HuH-7.5 (cell line): ENCODE measurements at regions not wholly inside any gene's neighbourhood (a gene's known extent, or its start where the extent isn't known, plus 50 kb on each side); places are given as distances from the start of the nearest gene placed in this dataset.

Experiments
- DNase-seq: peaks from one replicate; pipeline ENCODE4 v3.0.0; 2011; ENCODE audit warnings: low spot score

GRCh38 chr6:137690034-137690433 lies 177.0 kb upstream of the TNFAIP3 start:
- no peak for DNase-seq

- DNase-seq = no peak
These were observed 176.3 kb upstream of the TNFAIP3 start for GRCh38 chr6:137690721-137691120.

GRCh38 chr6:137692308-137692707 lies 174.8 kb upstream of the TNFAIP3 start:
- no peak for DNase-seq

- DNase-seq = no peak
These were observed 174.3 kb upstream of the TNFAIP3 start for GRCh38 chr6:137692806-137693205.

GRCh38 chr6:137693711-137694110 lies 173.3 kb upstream of the TNFAIP3 start:
- no peak for DNase-seq

- no peak for DNase-seq
These were observed 170.3 kb upstream of the TNFAIP3 start for GRCh38 chr6:137696765-137697164.

GRCh38 chr6:137697267-137697938 lies 169.7 kb upstream of the TNFAIP3 start:
- DNase-seq = peak; percentile 15

GRCh38 chr6:137698636-137699030 lies 168.4 kb upstream of the TNFAIP3 start:
- no peak for DNase-seq

- no peak for DNase-seq
These were observed 167.9 kb upstream of the TNFAIP3 start for GRCh38 chr6:137699031-137699683.

GRCh38 chr6:137700161-137700560 lies 166.9 kb upstream of the TNFAIP3 start:
- no peak for DNase-seq

- DNase-seq = no peak
These were observed 166.1 kb upstream of the TNFAIP3 start for GRCh38 chr6:137700751-137701477.

GRCh38 chr6:137701942-137702341 lies 165.1 kb upstream of the TNFAIP3 start:
- no peak for DNase-seq

- DNase-seq = no peak
These were observed 164.2 kb upstream of the TNFAIP3 start for GRCh38 chr6:137702791-137703424.

GRCh38 chr6:137704802-137705159 lies 162.3 kb upstream of the TNFAIP3 start:
- no peak for DNase-seq

GRCh38 chr6:137705160-137706082 lies 161.6 kb upstream of the TNFAIP3 start:
- DNase-seq = peak; percentile 22

GRCh38 chr6:137706083-137706750 lies 160.8 kb upstream of the TNFAIP3 start:
- DNase-seq = no peak

- DNase-seq = no peak
These were observed 159.9 kb upstream of the TNFAIP3 start for GRCh38 chr6:137707038-137707589.

- peak; percentile 25 for DNase-seq
These were observed 159.3 kb upstream of the TNFAIP3 start for GRCh38 chr6:137707590-137708360.

GRCh38 chr6:137708481-137708880 lies 158.6 kb upstream of the TNFAIP3 start:
- DNase-seq = no peak
